HG02623 (cell line): ENCODE measurements at regions not wholly inside any gene's neighbourhood (a gene's known extent, or its start where the extent isn't known, plus 50 kb on each side); places are given as distances from the start of the nearest gene placed in this dataset.
"Not testable (repeated sequence)": the region's sequence is repeated elsewhere in the genome, so short reads cannot be mapped to it uniquely, and the experiment has no call there.

ENCODE experiments used
- ATAC-seq: cut with Tn5 transposase; IDR thresholded peaks from one replicate; pipeline ENCODE4 v1.9.1; 2021; ENCODE audit warnings: moderate library complexity; ENCODE audit not compliant: unreplicated experiment

GRCh38 chr6:14545496-14545895, 427.9 kb downstream of the CD83 start:
- ATAC-seq, result no peak

GRCh38 chr6:14546036-14546435, 428.5 kb downstream of the CD83 start:
- no peak for ATAC-seq

GRCh38 chr6:14547284-14547998, 429.9 kb downstream of the CD83 start:
- no peak for ATAC-seq

- ATAC-seq, result no peak
These were observed 431.8 kb downstream of the CD83 start for GRCh38 chr6:14549304-14549770.

- ATAC-seq, result no peak
These were observed 432.3 kb downstream of the CD83 start for GRCh38 chr6:14549871-14550270.

GRCh38 chr6:14550410-14550809, 432.8 kb downstream of the CD83 start:
- no peak for ATAC-seq

- no peak for ATAC-seq
These were observed 433.2 kb downstream of the CD83 start for GRCh38 chr6:14550822-14551221.

- ATAC-seq, result not testable (repeated sequence)
These were observed 434.0 kb downstream of the CD83 start for GRCh38 chr6:14551601-14552000.

GRCh38 chr6:14552891-14553290, 435.3 kb downstream of the CD83 start:
- ATAC-seq, result no peak

- no peak for ATAC-seq
These were observed 435.9 kb downstream of the CD83 start for GRCh38 chr6:14553515-14553914.

- ATAC-seq, result no peak
These were observed 438.2 kb downstream of the CD83 start for GRCh38 chr6:14555804-14556203.

GRCh38 chr6:14559746-14560536, 442.4 kb downstream of the CD83 start:
- ATAC-seq, result no peak

- not testable (repeated sequence) for ATAC-seq
These were observed 444.0 kb downstream of the CD83 start for GRCh38 chr6:14561563-14561962.

GRCh38 chr6:14567842-14568241, 450.3 kb downstream of the CD83 start:
- ATAC-seq, result no peak

- ATAC-seq, result no peak
These were observed 451.8 kb downstream of the CD83 start for GRCh38 chr6:14569394-14569793.

- not testable (repeated sequence) for ATAC-seq
These were observed 452.3 kb downstream of the CD83 start for GRCh38 chr6:14569874-14570273.

GRCh38 chr6:14571001-14571400, 453.4 kb downstream of the CD83 start:
- no peak for ATAC-seq

GRCh38 chr6:14571746-14572145, 454.2 kb downstream of the CD83 start:
- ATAC-seq, result no peak

GRCh38 chr6:14573267-14573666, 455.7 kb downstream of the CD83 start:
- ATAC-seq, result no peak

GRCh38 chr6:14573703-14574290, 456.2 kb downstream of the CD83 start:
- ATAC-seq, result no peak

- no peak for ATAC-seq
These were observed 458.4 kb downstream of the CD83 start for GRCh38 chr6:14575961-14576360.

- ATAC-seq, result no peak
These were observed 461.4 kb downstream of the CD83 start for GRCh38 chr6:14578994-14579393.
